ENCODE measurements at regions not wholly inside any gene's neighbourhood (a gene's known extent, or its start where the extent isn't known, plus 50 kb on each side); places are given as distances from the start of the nearest gene placed in this dataset.

DNA sequence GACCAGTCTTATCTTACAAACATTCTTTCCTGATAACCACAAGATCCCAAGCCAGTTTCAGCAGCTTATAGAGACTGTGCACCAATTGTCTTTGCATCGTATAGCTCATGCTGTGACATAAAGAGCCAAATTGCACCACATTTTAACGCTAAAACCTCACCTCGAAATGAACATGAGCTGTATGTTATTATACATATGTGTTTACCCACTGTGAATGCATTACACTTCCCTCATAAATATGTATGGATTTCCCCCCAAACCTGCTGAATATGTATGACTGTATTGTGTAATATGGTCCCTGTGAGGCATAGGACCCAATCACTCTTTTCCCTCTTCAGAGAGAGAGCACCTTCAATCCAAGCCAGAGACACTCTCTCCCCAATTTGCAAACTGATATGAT is 692.4 kb downstream of the NLGN4X start:
- TF ChIP-seq, protein P1, sequence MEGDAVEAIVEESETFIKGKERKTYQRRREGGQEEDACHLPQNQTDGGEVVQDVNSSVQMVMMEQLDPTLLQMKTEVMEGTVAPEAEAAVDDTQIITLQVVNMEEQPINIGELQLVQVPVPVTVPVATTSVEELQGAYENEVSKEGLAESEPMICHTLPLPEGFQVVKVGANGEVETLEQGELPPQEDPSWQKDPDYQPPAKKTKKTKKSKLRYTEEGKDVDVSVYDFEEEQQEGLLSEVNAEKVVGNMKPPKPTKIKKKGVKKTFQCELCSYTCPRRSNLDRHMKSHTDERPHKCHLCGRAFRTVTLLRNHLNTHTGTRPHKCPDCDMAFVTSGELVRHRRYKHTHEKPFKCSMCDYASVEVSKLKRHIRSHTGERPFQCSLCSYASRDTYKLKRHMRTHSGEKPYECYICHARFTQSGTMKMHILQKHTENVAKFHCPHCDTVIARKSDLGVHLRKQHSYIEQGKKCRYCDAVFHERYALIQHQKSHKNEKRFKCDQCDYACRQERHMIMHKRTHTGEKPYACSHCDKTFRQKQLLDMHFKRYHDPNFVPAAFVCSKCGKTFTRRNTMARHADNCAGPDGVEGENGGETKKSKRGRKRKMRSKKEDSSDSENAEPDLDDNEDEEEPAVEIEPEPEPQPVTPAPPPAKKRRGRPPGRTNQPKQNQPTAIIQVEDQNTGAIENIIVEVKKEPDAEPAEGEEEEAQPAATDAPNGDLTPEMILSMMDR (IDR thresholded peaks at IDR 0.05; ENCODE audit: low read depth, low read length), result no peak
- TF ChIP-seq EZH2phosphoT487 (IDR thresholded peaks at IDR 0.05; ENCODE audit: low read depth), result no peak

All from OCI-LY3 (cell line).